ENCODE measurements at regions not wholly inside any gene's neighbourhood (a gene's known extent, or its start where the extent isn't known, plus 50 kb on each side); places are given as distances from the start of the nearest gene placed in this dataset.

GRCh38 chr5:124438903-124439281 lies 307.5 kb downstream of the ZNF608 start:
- ChIA-PET POLR2A (interaction anchor here (0.6 to 1.8 kb wide), 13 partner anchors 9 to 833 kb away, joined by 3 to 10 read pairs (median 3); no protein-coding TSS in a partner anchor), CTCF (ENCODE audit: unreplicated experiment) (no interaction called here)
- peak overlapping the region; percentile 57 for H3K4me2 ChIP-seq (ENCODE audit: low read length)

DNA sequence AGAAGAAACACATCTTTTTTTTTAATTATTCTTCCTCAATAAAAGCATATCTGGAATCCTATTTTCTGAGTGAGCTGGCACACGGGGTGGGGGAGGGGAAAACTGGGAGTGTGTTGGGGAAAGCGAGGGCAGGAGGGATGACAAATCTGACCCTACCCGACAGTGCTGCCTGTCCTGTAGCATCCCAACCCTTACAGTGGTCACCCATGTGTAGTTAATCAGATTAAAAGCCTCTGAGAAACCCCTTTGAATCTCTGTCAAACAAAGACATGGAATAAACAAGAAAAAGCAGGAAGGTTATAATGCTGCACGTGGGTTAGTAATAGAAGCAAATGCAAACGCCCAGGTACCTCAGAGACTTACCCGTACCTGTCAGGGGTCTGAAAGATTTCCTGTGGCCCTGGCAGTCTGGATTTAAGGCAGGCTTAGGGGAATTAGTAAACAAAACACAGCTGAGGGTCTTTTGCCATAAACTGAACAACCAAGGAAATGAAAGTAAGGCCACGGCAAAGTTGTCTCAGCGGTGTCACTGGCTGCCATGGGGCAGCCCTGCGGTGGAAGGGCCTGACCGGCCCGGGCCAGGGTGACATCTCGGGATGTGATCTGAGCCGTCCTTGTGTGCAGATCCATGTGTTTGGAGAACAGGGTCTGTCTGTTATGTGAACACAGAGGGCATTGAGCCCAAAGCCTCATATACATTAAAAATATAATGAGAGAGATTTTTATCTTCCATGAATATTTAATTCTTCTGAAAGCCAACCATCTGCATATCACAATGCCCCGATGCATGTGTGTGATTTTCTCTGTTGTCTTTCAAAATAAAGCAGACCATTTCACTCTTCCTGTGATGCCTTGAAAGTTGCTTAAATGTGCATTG lies 308.2 kb downstream of the ZNF608 start:
- CTCF ChIA-PET (ENCODE audit: unreplicated experiment), result interaction anchor here (0.6 kb wide), 1 partner anchor 47 kb away, joined by 8 read pairs; no protein-coding TSS in a partner anchor
- Histone ChIP-seq H3K27ac (ENCODE audit: low read depth, low read length, poor library complexity, severe bottlenecking) (peak overlapping the region; percentile 45), H3K4me1 (ENCODE audit: insufficient read depth, low read length, poor library complexity, severe bottlenecking) (peaks cover 25% of the 10 kb centered on the region), H3K9me2 (ENCODE audit: insufficient read depth, low read length) (no peaks in the 10 kb centered on the region), H3K79me2 (ENCODE audit: insufficient read depth, low read depth, low read length) (no peaks in the 10 kb centered on the region), H4K20me1 (ENCODE audit: insufficient read depth, low read length) (no peaks in the 10 kb centered on the region), H3K4me3 (ENCODE audit: low read depth, low read length, poor library complexity, severe bottlenecking) (no peak overlapping the region), H3K36me3 (ENCODE audit: insufficient read depth, low read length) (no peaks in the 10 kb centered on the region), H2AFZ (ENCODE audit: low read length) (peak overlapping the region; percentile 91), H3K4me2 (ENCODE audit: low read length) (peak overlapping the region; percentile 57), H3K9me3 (ENCODE audit: low read length) (peaks cover 11% of the 10 kb centered on the region; the same call in 1 of the 2 replicates)
- intact Hi-C loops (cut with micrococcal nuclease; ENCODE audit: unreplicated experiment), result no loop called here
- POLR2A ChIA-PET, result interaction anchor here (1.0 to 1.8 kb wide), 2 partner anchors 15 to 500 kb away, joined by 4 to 9 read pairs; no protein-coding TSS in a partner anchor
- no peak for DNase-seq (ENCODE audit: low spot score)
- BruUV-seq (replicated peaks), result no TSS peak
- TF ChIP-seq EZH2phosphoT487 (IDR thresholded peaks at IDR 0.05; ENCODE audit: borderline replicate concordance, low read depth, low read length), result no peak
- TF ChIP-seq, protein P1, sequence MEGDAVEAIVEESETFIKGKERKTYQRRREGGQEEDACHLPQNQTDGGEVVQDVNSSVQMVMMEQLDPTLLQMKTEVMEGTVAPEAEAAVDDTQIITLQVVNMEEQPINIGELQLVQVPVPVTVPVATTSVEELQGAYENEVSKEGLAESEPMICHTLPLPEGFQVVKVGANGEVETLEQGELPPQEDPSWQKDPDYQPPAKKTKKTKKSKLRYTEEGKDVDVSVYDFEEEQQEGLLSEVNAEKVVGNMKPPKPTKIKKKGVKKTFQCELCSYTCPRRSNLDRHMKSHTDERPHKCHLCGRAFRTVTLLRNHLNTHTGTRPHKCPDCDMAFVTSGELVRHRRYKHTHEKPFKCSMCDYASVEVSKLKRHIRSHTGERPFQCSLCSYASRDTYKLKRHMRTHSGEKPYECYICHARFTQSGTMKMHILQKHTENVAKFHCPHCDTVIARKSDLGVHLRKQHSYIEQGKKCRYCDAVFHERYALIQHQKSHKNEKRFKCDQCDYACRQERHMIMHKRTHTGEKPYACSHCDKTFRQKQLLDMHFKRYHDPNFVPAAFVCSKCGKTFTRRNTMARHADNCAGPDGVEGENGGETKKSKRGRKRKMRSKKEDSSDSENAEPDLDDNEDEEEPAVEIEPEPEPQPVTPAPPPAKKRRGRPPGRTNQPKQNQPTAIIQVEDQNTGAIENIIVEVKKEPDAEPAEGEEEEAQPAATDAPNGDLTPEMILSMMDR (conservative IDR thresholded peaks at IDR 0.05; ENCODE audit: low read length), result no peak

More at GRCh38 chr5:124438903-124439281, 307.5 kb downstream of the ZNF608 start:
- no TSS peak for BruUV-seq (replicated peaks)
- intact Hi-C loops (cut with micrococcal nuclease; ENCODE audit: unreplicated experiment), result no loop called here
- Histone ChIP-seq H4K20me1 (ENCODE audit: insufficient read depth, low read length) (no peaks in the 10 kb centered on the region), H3K79me2 (ENCODE audit: insufficient read depth, low read depth, low read length) (no peaks in the 10 kb centered on the region), H3K27ac (ENCODE audit: low read depth, low read length, poor library complexity, severe bottlenecking) (peak overlapping the region; percentile 45), H2AFZ (ENCODE audit: low read length) (peak overlapping the region; percentile 91), H3K4me1 (ENCODE audit: insufficient read depth, low read length, poor library complexity, severe bottlenecking) (peaks cover 32% of the 10 kb centered on the region), H3K9me2 (ENCODE audit: insufficient read depth, low read length) (no peaks in the 10 kb centered on the region), H3K9me3 (ENCODE audit: low read length) (peaks cover 11% of the 10 kb centered on the region; the same call in 1 of the 2 replicates), H3K4me3 (ENCODE audit: low read depth, low read length, poor library complexity, severe bottlenecking) (peak overlapping the region; percentile 5), H3K36me3 (ENCODE audit: insufficient read depth, low read length) (no peaks in the 10 kb centered on the region)
- TF ChIP-seq, protein P1 (conservative IDR thresholded peaks at IDR 0.05; ENCODE audit: low read length), result no peak
- no peak for TF ChIP-seq EZH2phosphoT487 (IDR thresholded peaks at IDR 0.05; ENCODE audit: borderline replicate concordance, low read depth, low read length)
- DNase-seq (ENCODE audit: low spot score), result peak; percentile 74

DNA sequence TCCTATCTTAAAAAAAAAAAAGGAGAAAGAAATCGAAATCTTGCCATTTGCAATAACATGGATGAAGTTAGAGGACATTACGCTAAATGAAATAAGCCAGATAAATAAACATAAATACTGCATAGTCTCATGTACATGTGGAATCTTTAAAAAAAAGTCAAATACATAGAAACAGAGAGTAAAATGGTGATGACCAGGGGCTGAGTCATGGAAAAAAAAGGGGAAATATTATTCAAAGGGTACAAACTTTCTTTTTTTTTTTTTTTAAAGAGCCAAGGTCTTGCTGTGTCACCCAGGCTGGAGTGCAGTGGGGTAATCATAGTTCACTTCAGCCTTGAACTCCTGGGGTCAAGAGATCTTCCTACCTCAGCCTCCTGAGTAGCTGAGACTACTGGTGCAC lies 310.1 kb downstream of the ZNF608 start:
- Histone ChIP-seq H2AFZ (ENCODE audit: low read length) (no peak overlapping the region), H4K20me1 (ENCODE audit: insufficient read depth, low read length) (no peaks in the 10 kb centered on the region), H3K4me2 (ENCODE audit: low read length) (no peak overlapping the region), H3K4me3 (ENCODE audit: low read depth, low read length, poor library complexity, severe bottlenecking) (no peak overlapping the region), H3K79me2 (ENCODE audit: insufficient read depth, low read depth, low read length) (no peaks in the 10 kb centered on the region), H3K27ac (ENCODE audit: low read depth, low read length, poor library complexity, severe bottlenecking) (no peak overlapping the region), H3K9me2 (ENCODE audit: insufficient read depth, low read length) (no peaks in the 10 kb centered on the region), H3K4me1 (ENCODE audit: insufficient read depth, low read length, poor library complexity, severe bottlenecking) (peaks cover 23% of the 10 kb centered on the region), H3K9me3 (ENCODE audit: low read length) (peaks cover 11% of the 10 kb centered on the region; the same call in 1 of the 2 replicates), H3K36me3 (ENCODE audit: insufficient read depth, low read length) (no peaks in the 10 kb centered on the region)
- intact Hi-C loops (cut with micrococcal nuclease; ENCODE audit: unreplicated experiment), result no loop called here
- ChIA-PET CTCF (ENCODE audit: unreplicated experiment) (no interaction called here), POLR2A (no interaction called here)
- no TSS peak for BruUV-seq (replicated peaks)
- DNase-seq (ENCODE audit: low spot score), result no peak
- TF ChIP-seq, protein P1 (conservative IDR thresholded peaks at IDR 0.05; ENCODE audit: low read length), result no peak
- no peak for TF ChIP-seq EZH2phosphoT487 (IDR thresholded peaks at IDR 0.05; ENCODE audit: borderline replicate concordance, low read depth, low read length)
